ENCODE measurements at regions not wholly inside any gene's neighbourhood (a gene's known extent, or its start where the extent isn't known, plus 50 kb on each side); places are given as distances from the start of the nearest gene placed in this dataset.

DNA sequence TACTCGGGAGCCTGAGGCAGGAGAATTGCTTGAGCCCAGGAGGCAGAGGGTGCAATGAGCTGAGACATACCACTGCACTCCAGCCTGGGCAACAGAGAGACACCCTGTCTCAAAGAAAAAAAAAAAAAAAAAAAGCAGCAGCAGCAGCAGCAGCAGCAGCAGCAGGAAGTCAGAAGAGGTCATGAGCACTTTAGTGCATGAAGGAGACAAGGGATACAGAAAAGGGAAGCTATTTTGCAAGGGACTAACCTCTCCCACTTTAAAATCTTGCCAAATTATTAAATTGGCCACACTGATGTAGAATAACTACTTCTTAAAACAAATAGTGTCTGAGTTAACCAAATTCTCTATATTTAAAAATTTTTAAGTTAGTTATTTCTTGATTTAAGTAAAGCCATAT, 113.4 kb upstream of the PDE1A start:
- TF ChIP-seq, protein P1, sequence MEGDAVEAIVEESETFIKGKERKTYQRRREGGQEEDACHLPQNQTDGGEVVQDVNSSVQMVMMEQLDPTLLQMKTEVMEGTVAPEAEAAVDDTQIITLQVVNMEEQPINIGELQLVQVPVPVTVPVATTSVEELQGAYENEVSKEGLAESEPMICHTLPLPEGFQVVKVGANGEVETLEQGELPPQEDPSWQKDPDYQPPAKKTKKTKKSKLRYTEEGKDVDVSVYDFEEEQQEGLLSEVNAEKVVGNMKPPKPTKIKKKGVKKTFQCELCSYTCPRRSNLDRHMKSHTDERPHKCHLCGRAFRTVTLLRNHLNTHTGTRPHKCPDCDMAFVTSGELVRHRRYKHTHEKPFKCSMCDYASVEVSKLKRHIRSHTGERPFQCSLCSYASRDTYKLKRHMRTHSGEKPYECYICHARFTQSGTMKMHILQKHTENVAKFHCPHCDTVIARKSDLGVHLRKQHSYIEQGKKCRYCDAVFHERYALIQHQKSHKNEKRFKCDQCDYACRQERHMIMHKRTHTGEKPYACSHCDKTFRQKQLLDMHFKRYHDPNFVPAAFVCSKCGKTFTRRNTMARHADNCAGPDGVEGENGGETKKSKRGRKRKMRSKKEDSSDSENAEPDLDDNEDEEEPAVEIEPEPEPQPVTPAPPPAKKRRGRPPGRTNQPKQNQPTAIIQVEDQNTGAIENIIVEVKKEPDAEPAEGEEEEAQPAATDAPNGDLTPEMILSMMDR (IDR thresholded peaks at IDR 0.05 in 2 of 3, conservative IDR thresholded peaks at IDR 0.05 in 1 of 3; ENCODE audit: insufficient read depth in 2 of 3, low read depth in 1 of 3, low read length in 3 of 3) = no peak
- TF ChIP-seq ZFX (CRISPR knock-in tag; IDR thresholded peaks at IDR 0.05) (no peak), HNRNPLL (IDR thresholded peaks at IDR 0.05; ENCODE audit: low read depth, low read length, poor library complexity, severe bottlenecking) (no peak), ZNF24 (IDR thresholded peaks at IDR 0.05) (no peak), C11orf30 (IDR thresholded peaks at IDR 0.05; ENCODE audit: low read depth) (no peak), EP300 (IDR thresholded peaks at IDR 0.05; ENCODE audit: low read length) (no peak)
- TF ChIP-seq, protein P2, sequence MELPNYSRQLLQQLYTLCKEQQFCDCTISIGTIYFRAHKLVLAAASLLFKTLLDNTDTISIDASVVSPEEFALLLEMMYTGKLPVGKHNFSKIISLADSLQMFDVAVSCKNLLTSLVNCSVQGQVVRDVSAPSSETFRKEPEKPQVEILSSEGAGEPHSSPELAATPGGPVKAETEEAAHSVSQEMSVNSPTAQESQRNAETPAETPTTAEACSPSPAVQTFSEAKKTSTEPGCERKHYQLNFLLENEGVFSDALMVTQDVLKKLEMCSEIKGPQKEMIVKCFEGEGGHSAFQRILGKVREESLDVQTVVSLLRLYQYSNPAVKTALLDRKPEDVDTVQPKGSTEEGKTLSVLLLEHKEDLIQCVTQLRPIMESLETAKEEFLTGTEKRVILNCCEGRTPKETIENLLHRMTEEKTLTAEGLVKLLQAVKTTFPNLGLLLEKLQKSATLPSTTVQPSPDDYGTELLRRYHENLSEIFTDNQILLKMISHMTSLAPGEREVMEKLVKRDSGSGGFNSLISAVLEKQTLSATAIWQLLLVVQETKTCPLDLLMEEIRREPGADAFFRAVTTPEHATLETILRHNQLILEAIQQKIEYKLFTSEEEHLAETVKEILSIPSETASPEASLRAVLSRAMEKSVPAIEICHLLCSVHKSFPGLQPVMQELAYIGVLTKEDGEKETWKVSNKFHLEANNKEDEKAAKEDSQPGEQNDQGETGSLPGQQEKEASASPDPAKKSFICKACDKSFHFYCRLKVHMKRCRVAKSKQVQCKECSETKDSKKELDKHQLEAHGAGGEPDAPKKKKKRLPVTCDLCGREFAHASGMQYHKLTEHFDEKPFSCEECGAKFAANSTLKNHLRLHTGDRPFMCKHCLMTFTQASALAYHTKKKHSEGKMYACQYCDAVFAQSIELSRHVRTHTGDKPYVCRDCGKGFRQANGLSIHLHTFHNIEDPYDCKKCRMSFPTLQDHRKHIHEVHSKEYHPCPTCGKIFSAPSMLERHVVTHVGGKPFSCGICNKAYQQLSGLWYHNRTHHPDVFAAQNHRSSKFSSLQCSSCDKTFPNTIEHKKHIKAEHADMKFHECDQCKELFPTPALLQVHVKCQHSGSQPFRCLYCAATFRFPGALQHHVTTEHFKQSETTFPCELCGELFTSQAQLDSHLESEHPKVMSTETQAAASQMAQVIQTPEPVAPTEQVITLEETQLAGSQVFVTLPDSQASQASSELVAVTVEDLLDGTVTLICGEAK (IDR thresholded peaks at IDR 0.05) = no peak
- TF ChIP-seq, protein P2 (CRISPR knock-in tag; IDR thresholded peaks at IDR 0.05) = no peak

All from K562 (cell line).